Frontal cortex (tissue), 3 donors: ENCODE measurements at regions not wholly inside any gene's neighbourhood (a gene's known extent, or its start where the extent isn't known, plus 50 kb on each side); places are given as distances from the start of the nearest gene placed in this dataset.

Source experiments
- DNase-seq, 2 donors: peaks; one replicate each; pipeline ENCODE4 v3.0.0; 2012; ENCODE audit warnings: low spot score in 2 of 2
- FAIRE-seq: peaks from 2 replicates; lab custom pipeline; 2012; peaks lifted over from hg19 to GRCh38; lab: Jason Lieb, UNC
- donor health status: control.
- donor health status: control.
- donor health status: control.

DNA sequence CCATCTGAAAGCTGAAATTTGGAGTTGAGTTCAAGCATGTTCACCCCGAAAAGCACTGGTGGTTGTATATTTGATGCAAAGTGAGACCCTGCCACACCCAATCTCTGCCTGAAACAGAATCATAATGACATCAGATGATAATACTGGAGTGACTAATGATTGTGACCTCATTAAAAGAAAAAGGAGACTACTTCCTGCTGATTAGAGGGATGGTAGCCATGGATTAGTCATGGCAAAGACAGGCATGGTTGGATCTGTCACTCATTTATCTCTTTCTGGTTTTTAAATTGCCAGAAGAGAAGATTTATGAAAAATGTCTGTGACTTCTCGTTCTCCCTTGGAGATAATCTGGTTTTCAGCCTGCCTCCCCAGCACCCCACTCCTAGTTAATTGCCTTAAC lies 101.2 kb downstream of the BAMBI start:
- FAIRE-seq (no peak), DNase-seq (no peak)

DNA sequence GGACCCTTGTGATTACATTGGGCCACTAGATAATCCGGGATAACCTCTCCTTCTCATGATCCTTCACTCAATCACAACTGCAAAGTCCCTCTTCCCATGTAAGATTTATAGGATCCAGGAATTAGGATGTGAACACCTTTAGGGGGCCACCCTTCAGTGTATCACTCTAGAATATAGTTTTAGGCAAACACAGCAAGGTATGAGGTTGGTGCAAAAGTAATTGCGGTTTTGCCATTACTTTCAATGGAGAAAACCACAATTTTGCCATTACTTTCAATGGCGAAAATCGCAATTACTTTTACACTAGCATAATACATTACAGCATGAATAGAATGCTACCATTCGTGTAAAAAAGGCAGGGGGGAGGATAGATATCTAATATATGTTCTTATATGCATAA lies 104.0 kb downstream of the BAMBI start:
- DNase-seq = no peak
- FAIRE-seq = no peak

DNA sequence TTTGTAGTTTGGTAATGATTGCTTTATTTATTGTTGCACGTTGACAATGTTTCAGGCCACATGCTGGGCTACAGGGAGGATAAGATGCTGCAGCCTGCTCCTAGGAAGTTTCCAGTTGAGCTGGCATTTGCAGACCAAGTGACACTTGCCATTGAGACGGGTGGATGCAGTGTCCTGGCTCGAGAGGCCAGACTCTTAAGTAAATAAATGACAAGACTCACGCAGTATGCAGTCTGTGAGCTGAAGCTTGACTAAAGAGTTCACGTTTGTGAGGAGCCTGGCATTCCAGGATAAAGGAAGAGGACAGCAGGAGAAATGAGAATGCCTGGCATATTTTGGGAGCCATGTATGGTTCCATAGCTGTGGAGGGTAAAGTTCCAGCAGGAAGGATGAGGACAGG lies 105.8 kb downstream of the BAMBI start:
- no peak for DNase-seq

DNA sequence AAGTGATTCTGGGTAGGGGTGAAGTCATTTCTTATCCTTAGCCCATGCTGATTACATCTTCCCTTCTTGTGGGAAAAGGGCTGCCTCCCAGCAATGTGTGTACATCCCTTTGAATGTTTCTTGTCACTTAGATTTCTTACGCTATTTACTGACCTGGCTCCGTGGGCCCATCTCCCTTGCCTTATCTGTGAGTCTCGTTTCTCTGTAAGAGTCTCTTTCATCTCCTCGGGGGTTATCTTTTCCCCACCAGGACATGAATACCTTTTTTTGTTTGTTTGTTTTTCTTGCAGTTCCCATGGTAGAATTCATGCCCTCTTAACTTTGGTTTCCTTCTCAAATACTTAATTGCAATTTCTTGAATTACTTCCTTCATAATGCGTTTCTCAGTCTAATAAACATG lies 107.7 kb downstream of the BAMBI start:
- FAIRE-seq = no peak
- DNase-seq = no peak

More for the DNA sequence above, 105.8 kb downstream of the BAMBI start:
- FAIRE-seq = no peak

DNA sequence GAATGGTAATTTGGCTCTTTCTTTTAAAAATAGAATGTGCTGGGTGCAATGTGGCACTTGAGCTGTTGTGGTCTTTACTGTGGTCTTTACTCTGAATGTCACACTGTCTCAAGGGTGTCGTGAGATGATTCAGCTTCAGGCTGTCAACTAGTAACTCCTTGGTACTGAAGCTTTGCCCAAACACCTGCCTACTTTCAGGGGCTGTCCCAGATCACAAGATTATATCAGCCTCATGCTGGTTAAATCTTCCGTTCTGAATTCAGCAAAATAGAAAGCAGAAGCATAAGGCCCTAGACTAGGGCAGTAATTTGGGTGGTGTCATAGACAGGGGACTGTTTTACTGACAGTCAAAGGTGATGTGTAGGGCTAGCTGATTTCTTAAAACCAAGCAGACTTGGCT lies 110.9 kb downstream of the BAMBI start:
- FAIRE-seq = no peak
- no peak for DNase-seq

DNA sequence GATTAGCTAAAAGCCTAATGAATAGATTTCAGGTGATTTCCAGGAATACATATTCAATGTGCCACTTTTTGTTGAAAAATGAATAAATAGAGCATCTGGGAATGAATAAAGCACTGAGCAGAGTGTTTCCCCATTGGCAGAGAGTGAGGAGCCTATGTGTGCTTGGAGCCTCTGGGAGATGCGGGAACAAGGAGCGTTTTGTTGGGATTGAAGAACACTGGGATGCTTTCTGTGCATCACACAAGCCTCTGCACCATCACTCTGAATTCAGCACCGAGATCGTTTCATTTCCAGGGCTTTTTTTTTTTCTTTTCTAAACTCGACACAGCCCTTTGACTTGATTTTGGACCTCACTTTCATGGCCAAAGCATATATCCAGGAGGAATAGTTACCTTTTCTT lies 111.4 kb downstream of the BAMBI start:
- peak; percentile 79 for FAIRE-seq
- DNase-seq = peak in 1 of 2 donors; percentile 33

DNA sequence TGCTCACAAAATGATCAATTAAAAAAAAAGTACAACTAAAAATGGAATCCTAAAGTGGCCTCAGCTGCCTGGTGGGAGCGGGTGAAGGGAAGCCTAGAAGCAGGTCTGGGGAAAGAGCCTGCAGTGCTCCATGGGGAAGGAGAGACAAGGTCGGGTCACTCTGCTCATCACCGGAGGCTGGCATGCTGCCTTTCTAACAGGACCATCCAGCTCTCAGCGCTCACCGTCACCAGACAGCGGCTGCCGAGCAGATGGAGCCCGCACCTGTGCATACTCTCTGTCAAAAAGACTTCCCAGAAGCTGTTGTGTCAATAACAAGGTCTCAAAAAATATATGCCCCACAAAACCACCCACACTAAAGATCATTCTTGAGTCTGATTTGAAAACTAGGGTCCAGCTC lies 112.8 kb downstream of the BAMBI start:
- FAIRE-seq = no peak
- no peak for DNase-seq

DNA sequence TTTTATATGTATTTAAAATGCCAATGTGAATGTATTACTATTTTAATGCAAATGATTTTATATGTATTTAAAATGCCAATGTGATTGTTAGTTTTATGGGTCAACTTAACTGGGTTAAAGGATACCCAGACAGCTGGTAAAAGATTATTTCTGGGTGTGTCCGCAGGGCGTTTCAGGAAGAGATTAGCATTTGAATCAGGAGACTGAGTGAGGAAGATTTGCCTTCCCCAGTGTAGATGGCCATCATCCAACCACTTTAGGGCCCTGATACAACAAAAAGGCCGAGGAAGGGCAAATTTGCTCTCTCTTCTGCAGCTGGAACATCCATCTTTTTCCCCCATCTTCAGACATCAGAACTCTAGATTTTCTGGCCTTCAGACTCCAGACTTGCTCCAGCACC lies 116.2 kb downstream of the BAMBI start:
- DNase-seq = no peak
- no peak for FAIRE-seq

DNA sequence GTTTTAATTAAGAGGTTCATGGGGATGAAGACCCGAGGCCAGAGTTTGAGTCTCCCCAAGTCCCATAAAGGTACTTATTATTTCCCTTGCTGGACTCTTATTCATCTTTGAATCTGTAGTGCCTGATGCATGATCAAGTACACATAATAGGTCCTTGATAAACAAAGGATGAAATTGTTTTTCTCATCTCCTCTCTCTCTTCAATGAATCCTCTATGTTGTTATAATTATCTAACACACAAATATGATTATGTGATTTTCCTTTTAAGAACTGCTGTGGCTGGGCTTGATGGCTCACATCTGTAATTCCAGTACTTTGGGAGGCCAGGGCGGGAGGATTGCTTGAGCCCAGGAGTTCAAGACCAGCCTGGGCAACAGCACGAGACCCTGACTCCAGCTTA lies 117.7 kb downstream of the BAMBI start:
- no peak for DNase-seq
- no peak for FAIRE-seq

DNA sequence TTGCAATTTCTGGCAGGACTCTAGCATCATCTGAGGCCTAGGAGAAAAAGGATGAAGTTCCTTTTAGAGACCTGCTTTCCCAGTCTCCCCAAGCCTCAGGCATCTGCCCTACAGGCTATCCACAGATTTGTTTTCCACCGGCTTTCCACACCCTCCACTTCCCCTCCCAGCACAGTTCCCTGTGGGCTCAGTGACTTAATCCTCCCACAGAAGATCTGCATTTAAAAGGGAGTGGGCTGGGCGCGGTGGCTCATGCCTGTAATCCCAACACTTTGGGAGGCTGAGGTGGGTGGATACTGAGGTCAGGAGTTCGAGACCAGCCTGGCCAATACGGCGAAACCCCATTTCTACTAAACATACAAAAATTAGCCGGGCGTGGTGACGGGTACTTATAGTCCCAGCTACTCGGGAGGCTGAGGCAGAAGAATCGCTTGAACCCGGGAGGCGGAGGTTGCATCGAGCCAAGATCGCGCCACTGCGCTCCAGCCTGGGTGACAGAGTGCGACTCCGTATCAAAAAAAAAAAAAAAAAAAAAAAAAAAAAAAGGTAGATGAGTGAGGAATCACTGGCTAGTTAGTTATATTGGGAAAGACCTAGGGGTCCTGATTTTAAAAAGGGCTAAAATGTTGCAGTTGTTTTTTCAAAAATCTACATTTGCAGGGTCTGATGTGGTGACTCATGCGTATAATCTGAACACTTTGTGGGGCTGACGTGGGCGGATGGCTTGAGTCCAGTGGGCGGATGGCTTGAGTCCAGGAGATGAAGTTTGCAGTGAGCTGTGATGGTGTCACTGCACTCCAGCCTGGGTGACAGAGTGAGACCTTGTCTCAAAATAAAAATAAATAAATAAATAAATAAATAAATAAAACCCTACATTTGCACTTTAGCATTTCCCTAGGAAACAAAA lies 119.5 kb downstream of the BAMBI start:
- FAIRE-seq (no peak), DNase-seq (no peak)

DNA sequence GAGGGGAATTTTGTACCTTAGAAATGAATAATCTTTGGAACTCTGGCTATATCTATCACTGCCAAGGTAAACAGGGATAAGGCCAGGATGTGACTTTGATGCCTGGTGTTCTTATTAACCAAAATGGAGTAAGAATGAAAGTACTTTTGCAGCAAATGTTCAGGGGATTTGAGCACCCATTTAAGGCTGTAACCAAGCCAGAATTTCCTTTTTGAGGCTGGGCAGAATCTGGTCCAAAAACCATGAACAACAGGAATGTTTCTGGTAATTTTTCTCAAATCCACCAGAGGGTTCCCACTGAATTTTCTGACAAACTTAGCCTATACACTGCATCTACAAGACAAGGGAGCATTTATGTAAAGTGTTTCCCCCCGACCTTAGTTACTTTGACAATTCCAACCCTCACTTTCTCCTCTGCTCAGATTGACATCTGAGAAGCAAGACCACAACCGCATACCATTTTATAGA lies 120.6 kb downstream of the BAMBI start:
- FAIRE-seq = no peak

DNA sequence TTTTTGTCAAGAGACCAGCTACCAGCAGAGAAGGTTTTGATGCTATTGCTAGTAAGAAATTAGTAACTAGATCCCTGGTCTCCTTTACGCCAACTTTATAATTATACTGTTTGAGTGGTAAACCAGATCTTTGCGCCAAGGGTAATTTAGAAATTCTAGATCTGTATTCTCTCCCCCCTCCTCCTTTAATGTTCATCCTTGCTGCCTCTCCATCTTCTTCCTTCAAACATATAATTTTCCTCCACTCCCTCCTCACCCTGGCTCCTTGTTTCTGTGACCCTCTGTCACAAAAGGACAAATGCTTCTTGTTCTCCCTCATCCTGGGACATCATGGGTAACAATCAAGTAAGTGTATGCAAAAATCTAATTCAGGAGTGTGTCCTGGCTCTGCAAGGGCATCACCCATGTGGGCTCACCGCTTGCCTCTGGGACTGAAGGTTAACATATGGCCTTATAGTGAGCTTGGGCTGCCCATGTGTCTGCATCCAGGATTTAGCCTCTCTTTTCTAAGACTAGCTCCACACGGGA lies 121.2 kb downstream of the BAMBI start:
- FAIRE-seq = no peak
- DNase-seq = no peak

More for the DNA sequence above, 120.6 kb downstream of the BAMBI start:
- DNase-seq = no peak

DNA sequence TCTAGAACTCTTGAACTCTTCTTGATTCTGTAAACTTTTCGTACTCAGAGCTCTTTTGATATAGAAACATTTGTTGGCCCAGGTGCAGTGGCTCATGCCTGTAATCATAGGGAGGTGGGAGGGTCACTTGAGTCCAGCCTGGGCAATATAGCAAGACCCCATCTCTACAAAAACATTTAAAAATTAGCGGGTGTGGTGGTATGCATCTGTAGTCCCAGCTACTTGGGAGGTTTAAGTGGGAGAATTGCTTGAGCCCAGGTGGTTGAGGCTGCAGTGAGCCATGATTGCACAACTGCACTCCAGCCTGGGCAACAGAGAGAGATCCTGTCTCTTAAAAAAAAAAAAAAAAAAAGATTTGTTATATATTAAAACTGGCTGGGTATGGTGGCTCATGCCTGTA lies 121.6 kb downstream of the BAMBI start:
- DNase-seq (no peak), FAIRE-seq (no peak)

DNA sequence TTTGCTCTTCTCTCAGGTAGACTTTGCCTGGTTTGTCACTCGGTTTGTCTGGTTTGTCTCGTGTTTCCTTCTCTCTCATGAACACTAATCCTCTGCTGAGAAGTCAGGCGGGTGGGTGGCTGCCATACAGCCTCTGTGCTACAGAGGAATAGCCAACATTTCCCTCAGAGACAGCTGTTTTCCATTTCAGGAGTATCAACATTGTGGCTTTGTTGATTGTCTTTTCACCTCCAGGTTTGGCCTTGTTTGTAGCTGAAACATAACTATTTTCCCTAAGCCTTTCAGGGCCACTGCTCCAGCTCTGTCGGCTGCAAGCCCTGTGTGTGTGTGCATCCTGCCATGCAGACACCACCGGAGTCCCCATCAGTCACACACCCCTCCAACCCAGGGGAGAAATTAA lies 122.8 kb downstream of the BAMBI start:
- FAIRE-seq (no peak), DNase-seq (no peak)

DNA sequence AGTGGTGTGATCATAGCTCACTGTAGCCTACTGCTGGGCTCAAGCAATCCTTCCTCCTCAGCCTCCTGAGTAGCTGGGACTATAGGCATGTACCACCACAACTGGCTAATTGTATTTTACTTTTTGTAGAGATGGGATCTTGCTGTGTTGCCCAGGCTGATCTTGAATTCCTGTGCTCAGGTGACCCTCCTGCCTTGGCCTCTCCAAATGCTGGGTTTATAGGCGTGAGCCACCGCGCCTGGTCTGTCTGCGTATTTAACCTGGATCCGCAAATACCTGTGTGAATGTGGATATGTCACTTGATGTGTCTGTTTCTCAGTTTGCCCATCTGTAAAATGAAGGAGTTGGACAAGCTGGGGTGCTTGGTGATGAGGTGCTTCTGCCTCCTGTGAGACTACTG lies 123.9 kb downstream of the BAMBI start:
- DNase-seq (no peak), FAIRE-seq (no peak)

DNA sequence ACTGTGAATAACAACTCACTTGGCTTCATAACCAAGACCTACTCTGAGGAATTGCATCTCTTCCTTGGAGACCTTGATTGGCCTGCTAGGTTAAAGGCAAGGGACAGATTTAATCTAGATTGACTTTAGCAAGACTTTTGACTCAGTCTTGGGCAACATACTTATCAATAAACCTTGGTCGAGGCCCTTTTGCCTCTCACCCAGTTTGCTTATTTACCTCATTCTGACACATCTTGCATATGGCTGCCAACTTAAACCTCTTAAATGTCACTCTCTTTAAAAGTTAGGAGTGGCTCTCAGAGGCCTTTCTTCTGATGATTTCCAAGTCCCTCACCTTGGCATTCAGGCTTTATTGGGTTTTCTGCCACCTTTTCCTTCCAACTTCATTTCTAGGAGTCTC lies 124.5 kb downstream of the BAMBI start:
- FAIRE-seq (no peak), DNase-seq (no peak)

DNA sequence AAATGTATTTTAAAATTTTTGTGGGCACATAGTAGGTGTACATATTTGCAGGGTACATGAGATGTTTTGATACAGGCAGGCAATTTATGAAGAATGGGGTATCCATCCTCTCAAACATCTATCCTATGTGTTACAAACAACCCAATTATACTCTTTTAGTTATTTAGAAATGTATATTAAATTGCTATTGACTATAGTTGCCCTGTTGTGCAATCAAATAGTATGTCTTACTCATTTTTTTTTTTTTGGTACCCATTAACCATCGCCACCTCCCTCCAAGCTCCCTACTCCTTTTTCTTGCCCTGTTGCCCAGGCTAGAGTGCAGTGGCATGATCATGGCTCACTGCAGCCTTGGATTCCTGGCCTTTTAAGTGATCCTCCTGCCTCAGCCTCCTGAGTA lies 128.1 kb downstream of the BAMBI start:
- FAIRE-seq = no peak

DNA sequence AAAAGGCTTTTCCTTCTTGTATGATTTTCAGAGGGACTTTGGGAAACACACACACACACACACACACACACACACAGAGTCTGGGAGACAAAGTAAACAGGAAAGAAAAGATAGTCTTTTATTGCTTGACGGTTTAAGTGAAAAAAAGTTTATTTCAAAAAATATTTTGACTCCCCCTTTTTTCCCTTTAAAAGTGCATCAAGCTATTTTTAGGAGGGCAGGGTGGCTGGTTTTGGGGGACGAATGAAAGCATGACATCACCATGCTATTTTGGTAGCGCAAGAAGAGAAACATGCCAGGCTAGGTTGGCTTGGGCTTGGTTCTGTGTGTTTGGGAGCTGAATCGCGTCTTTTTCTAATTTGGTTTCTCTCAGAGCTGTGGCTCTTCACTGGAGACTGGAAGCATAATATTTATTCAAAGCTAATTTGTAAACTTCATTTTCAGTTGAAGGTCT lies 129.2 kb downstream of the BAMBI start:
- FAIRE-seq = no peak
- no peak for DNase-seq

More for the DNA sequence above, 128.1 kb downstream of the BAMBI start:
- no peak for DNase-seq

DNA sequence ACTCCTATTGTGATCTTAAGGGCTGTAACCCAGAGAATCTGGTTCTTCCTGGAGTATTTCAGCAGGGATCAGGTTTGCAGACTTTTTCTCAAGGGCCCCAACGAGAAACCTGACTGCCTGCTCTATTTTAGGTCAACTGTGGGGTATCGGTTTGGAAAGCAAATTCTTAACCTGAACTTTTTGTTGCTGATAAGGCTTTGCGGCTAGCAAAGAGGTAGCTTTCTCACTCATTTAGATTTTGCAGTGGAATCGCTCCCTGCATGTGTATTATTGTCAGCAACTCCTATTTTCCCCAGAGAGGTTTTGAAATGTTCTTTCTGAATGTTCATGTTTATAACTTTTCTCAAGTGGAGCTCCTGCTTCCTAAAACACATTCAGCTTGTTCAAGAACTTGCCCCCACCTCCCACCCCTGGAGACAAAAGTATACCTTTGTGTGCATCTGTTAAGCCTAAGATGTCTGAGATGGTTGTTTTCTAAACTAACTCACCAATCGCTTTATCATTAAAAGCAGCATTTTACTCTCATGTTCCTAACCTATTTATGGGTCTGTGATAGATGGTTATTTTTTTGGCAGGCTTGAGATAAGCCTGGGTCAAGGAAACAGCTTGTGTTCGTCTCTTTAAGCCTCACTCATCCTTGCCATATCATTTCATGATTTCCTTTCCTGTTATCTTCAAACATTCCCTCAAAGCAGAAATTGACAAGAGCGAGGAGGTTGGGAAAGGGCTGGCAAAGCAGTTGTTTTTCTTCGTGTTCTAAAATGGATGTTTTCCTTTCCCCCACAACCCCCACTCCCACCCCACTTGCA lies 129.8 kb downstream of the BAMBI start:
- DNase-seq = no peak
- no peak for FAIRE-seq

DNA sequence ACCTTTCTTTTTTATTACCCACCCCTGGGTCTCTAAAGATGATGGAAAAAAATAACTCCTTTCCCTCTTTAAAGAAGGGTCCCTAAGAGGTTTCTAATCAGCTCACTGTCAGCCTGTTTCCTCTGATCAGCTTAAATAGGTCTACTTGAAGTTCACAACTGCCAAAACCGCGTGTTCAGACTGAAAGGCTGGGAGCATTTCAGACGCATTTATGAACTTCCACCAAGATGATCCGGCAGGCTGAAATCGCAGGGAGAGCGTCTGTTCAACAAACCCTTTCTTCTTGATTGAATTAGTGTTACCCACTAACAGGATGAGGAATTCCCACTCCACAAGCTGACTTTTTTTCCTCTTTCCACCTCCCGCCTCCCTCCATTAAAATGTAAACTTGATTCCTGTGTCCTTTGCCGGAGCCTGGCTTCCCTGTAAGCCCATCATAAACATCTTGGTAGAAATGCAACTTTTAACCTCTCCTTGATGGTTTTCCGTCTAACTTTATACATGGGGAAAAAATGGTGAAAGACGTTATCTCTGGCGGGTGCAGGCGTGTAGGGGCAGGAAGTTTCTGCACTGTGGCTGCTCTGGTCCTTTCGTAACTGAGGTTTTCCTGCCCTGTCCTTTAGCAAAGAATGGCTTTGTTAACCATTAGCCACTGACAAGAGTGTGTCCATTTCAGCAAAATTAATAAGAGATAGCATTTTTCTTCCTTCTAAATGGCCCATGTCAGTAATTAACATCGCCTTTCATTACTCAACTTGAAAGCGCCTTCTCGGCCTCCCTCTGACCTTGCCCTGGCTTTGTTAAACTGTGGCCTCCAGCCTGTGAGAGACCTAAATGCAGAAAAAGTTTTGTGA lies 130.7 kb downstream of the BAMBI start:
- FAIRE-seq = no peak
- no peak for DNase-seq
